Loucy (cell line): ENCODE measurements at regions not wholly inside any gene's neighbourhood (a gene's known extent, or its start where the extent isn't known, plus 50 kb on each side); places are given as distances from the start of the nearest gene placed in this dataset.
"Not testable (repeated sequence)": the region's sequence is repeated elsewhere in the genome, so short reads cannot be mapped to it uniquely, and the experiment has no call there.

Source experiments
- H2AFZ ChIP-seq: fragments of 200-600 bp; sonication (generic); 2 replicates; pipeline ENCODE4 v1.6.0; 2016; ENCODE audit warnings: antibody characterized with exemption, mild to moderate bottlenecking, low read length, moderate library complexity
- H3F3A ChIP-seq: fragments of 200-600 bp; 2 replicates; pipeline ENCODE4 v1.6.0; 2016; ENCODE audit warnings: antibody characterized with exemption, low read depth, mild to moderate bottlenecking
- H3K27me3 ChIP-seq: fragments of 200-600 bp; sonication (generic); 2 replicates; pipeline ENCODE4 v1.6.1; 2014; ENCODE audit warnings: low read length, mild to moderate bottlenecking; ENCODE audit not compliant: insufficient read depth, poor library complexity, severe bottlenecking
- H3K36me3 ChIP-seq: fragments of 200-600 bp; sonication (generic); 2 replicates; pipeline ENCODE4 v1.6.1; 2016; ENCODE audit warnings: low read length; ENCODE audit not compliant: insufficient read depth
- H3K4me1 ChIP-seq: fragments of 200-600 bp; sonication (generic); 2 replicates; pipeline ENCODE4 v1.5.1; 2014; ENCODE audit warnings: low read length, mild to moderate bottlenecking; ENCODE audit not compliant: insufficient read depth, poor library complexity, severe bottlenecking
- H3K4me2 ChIP-seq: fragments of 200-600 bp; sonication (generic); 2 replicates; pipeline ENCODE4 v1.6.0; 2014; ENCODE audit warnings: antibody characterized with exemption, low read length, low read depth, mild to moderate bottlenecking; ENCODE audit not compliant: poor library complexity, severe bottlenecking
- H3K4me3 ChIP-seq: fragments of 200-600 bp; sonication (generic); 2 replicates; pipeline ENCODE4 v1.5.1; 2014; ENCODE audit warnings: low read length, mild to moderate bottlenecking, mixed read lengths; ENCODE audit not compliant: poor library complexity, severe bottlenecking
- H3K79me2 ChIP-seq: fragments of 200-600 bp; sonication (generic); 2 replicates; pipeline ENCODE4 v1.6.1; 2014; ENCODE audit warnings: low read length; ENCODE audit not compliant: insufficient read depth
- H3K9ac ChIP-seq: fragments of 200-600 bp; sonication (generic); 2 replicates; pipeline ENCODE4 v1.6.0; 2014; ENCODE audit warnings: mild to moderate bottlenecking, low read depth, low read length, moderate library complexity; ENCODE audit not compliant: poor library complexity, severe bottlenecking
- H3K9me2 ChIP-seq: fragments of 200-600 bp; sonication (generic); replicated peaks from 2 replicates; pipeline ENCODE4 v1.6.1; 2016; ENCODE audit warnings: low read depth, low read length, mixed read lengths
- H3K9me3 ChIP-seq: fragments of 200-600 bp; sonication (generic); 2 replicates; pipeline ENCODE4 v1.6.1; 2014; ENCODE audit warnings: mild to moderate bottlenecking, antibody characterized with exemption, low read length, low read depth; ENCODE audit not compliant: insufficient read depth
- H4K20me1 ChIP-seq: fragments of 200-600 bp; sonication (generic); 2 replicates; pipeline ENCODE4 v1.6.0; 2014; ENCODE audit warnings: antibody characterized with exemption, low read length, mild to moderate bottlenecking; ENCODE audit not compliant: insufficient read depth, poor library complexity, severe bottlenecking
- EZH2phosphoT487 ChIP-seq: fragments of 200-600 bp; IDR thresholded peaks from 2 replicates; pipeline ENCODE4 v1.6.1; 2018; ENCODE audit warnings: antibody characterized with exemption, mild to moderate bottlenecking, moderate library complexity, borderline replicate concordance
- TF ChIP-seq, protein P1 (sequence below): fragments of 200-600 bp; sonication (generic); conservative IDR thresholded peaks from 2 replicates; pipeline ENCODE4 v1.5.1; 2014; ENCODE audit warnings: mild to moderate bottlenecking, antibody characterized with exemption, low read length

DNA sequence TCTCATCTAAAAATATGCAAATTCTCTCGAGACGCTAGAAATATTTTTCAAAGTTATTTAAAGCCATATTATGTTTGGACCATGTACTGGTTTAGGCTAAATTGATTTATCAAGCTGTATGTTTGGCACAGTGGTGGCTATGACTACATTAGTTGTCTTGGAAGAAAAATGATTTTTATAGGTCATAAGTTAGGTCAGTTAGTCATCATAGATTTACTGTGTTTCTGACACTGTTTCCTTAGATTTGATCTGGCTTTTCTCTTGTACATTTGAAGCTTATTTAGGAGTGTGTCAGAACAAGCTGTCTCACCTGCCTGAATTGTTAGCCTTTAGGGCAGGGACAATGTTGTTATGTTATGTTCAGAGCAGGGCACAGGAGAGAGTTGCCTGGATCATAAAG, 161.1 kb upstream of the FBXO33 start:
- Histone ChIP-seq H3K9me2 (no peaks in the 10 kb centered on the region), H3K9ac (no peak overlapping the region), H3K9me3 (no peaks in the 10 kb centered on the region; the same call in 1 of the 2 replicates), H3K79me2 (no peaks in the 10 kb centered on the region), H2AFZ (no peak overlapping the region), H3K27me3 (no peaks in the 10 kb centered on the region), H3K36me3 (no peaks in the 10 kb centered on the region), H3F3A (no peaks in the 10 kb centered on the region), H3K4me2 (no peak overlapping the region), H3K4me1 (no peaks in the 10 kb centered on the region), H3K4me3 (no peak overlapping the region), H4K20me1 (no peaks in the 10 kb centered on the region)
- TF ChIP-seq, protein P1, sequence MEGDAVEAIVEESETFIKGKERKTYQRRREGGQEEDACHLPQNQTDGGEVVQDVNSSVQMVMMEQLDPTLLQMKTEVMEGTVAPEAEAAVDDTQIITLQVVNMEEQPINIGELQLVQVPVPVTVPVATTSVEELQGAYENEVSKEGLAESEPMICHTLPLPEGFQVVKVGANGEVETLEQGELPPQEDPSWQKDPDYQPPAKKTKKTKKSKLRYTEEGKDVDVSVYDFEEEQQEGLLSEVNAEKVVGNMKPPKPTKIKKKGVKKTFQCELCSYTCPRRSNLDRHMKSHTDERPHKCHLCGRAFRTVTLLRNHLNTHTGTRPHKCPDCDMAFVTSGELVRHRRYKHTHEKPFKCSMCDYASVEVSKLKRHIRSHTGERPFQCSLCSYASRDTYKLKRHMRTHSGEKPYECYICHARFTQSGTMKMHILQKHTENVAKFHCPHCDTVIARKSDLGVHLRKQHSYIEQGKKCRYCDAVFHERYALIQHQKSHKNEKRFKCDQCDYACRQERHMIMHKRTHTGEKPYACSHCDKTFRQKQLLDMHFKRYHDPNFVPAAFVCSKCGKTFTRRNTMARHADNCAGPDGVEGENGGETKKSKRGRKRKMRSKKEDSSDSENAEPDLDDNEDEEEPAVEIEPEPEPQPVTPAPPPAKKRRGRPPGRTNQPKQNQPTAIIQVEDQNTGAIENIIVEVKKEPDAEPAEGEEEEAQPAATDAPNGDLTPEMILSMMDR = no peak
- TF ChIP-seq EZH2phosphoT487 = no peak

DNA sequence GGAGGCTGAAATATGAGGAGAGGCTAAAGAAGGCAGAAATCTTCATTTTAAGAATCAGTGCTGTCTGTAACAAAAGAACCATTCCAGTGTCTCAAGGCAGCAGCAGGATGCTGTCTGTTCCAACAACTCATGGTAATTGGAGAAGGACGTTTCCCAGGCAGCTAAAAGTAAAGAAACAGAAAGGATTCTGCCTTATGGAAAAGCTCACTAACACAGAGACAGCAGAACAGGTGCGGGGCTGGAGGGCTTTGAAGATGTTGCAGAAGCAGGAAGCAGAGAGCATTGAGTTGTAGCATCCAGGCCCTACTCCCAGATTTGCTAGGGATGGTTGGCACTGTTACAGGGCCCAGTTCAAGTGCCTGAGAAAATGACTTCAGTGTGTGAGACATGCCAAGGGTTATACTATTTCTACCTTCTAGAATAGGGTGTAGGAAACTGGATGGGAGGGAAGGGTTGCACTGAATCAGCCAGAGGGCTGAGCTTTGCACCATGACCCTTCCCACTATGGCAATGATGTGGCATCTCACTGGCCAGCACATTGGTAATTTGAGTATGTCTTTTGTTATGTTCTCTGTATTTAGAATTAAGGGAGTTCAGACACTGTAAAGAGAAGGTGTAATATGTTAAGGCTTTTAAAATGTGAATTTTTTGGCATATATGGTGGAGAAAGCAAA, 160.0 kb upstream of the FBXO33 start:
- Histone ChIP-seq H3K79me2 (no peaks in the 10 kb centered on the region), H4K20me1 (no peaks in the 10 kb centered on the region), H3K36me3 (no peaks in the 10 kb centered on the region), H3K9ac (no peak overlapping the region), H3K27me3 (no peaks in the 10 kb centered on the region), H3K9me3 (no peaks in the 10 kb centered on the region; the same call in 1 of the 2 replicates), H3F3A (no peaks in the 10 kb centered on the region), H3K4me3 (no peak overlapping the region), H2AFZ (no peak overlapping the region), H3K9me2 (no peaks in the 10 kb centered on the region), H3K4me1 (no peaks in the 10 kb centered on the region), H3K4me2 (no peak overlapping the region)
- no peak for TF ChIP-seq EZH2phosphoT487
- TF ChIP-seq, protein P1 = no peak

DNA sequence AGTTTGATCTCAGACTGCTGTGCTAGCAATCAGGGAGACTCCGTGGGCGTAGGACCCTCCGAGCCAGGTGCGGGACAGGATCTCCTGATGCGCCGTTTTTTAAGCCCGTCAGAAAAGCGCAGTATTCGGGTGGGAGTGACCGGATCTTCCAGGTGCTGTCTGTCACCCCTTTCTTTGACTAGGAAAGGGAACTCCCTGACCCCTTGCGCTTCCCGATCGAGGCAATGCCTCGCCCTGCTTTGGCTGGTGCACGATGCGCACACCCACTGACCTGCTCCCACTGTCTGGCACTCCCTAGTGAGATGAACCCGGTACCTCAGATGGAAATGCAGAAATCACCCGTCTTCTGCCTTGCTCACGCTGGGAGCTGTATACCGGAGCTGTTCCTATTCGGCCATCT, 157.6 kb upstream of the FBXO33 start:
- not testable (repeated sequence) for H3K79me2 ChIP-seq, H2AFZ ChIP-seq, H3K36me3 ChIP-seq, H3K4me3 ChIP-seq, H3K9ac ChIP-seq, H3K9me3 ChIP-seq, H3K27me3 ChIP-seq, H3K9me2 ChIP-seq, H3K4me1 ChIP-seq, H3F3A ChIP-seq, H4K20me1 ChIP-seq, H3K4me2 ChIP-seq

DNA sequence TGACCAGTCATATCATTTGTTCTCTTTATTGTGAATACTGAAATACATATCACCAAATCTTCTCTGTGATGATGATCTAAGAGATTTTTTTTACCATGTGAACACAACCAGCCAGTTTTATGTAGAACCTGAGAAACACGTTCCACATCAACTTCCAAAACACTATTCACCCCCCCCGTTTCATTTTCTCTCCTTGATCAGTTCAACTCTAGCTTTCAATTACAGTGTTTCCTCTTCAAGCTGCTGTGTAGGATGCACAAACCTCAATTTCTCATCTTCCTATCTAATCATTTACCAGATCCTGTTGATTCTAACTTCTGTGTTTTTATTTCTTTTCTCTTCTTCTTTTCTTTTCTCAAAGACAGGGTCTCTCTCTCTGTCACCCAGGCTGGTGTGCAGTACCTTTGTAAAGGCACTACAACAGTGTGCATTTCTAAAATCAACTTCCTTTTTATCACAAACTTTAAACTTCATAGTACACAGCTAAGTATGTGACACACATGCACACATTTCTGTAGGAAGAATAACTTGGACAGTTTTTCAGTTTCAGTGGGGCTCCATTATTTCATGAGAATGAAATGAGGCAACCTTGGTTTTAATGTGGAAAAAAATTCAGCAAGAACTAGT, 149.9 kb upstream of the FBXO33 start:
- Histone ChIP-seq H3K9me3 (no peaks in the 10 kb centered on the region), H3K9me2 (no peaks in the 10 kb centered on the region), H3K36me3 (no peaks in the 10 kb centered on the region), H3K27me3 (no peaks in the 10 kb centered on the region), H3K4me1 (no peaks in the 10 kb centered on the region), H3K79me2 (no peaks in the 10 kb centered on the region), H3K4me3 (no peak overlapping the region), H3K4me2 (no peak overlapping the region), H4K20me1 (no peaks in the 10 kb centered on the region), H3F3A (no peaks in the 10 kb centered on the region), H2AFZ (no peak overlapping the region), H3K9ac (no peak overlapping the region)
- no peak for TF ChIP-seq EZH2phosphoT487
- TF ChIP-seq, protein P1 = no peak
